ENCODE measurements at regions not wholly inside any gene's neighbourhood (a gene's known extent, or its start where the extent isn't known, plus 50 kb on each side); places are given as distances from the start of the nearest gene placed in this dataset.

- H3K9me1 ChIP-seq (ENCODE audit: insufficient read depth, low read length) = no peaks in the 10 kb centered on the region
- no peak for TF ChIP-seq SMC3 (IDR thresholded peaks at IDR 0.05; ENCODE audit: low read depth, low read length)
- TF ChIP-seq FOS (IDR thresholded peaks at IDR 0.05; ENCODE audit: low read depth, low read length) = no peak
- no peak for TF ChIP-seq MXI1 (IDR thresholded peaks at IDR 0.05; ENCODE audit: borderline replicate concordance, low read depth, low read length)
- no peak for TF ChIP-seq RFX5 (IDR thresholded peaks at IDR 0.05; ENCODE audit: low read depth, low read length)
- no peak for TF ChIP-seq MAFK (IDR thresholded peaks at IDR 0.05; ENCODE audit: low read depth, low read length)
- no peak for TF ChIP-seq RCOR1 (IDR thresholded peaks at IDR 0.05; ENCODE audit: insufficient replicate concordance, low read length)
- TF ChIP-seq RAD21 (IDR thresholded peaks at IDR 0.05; ENCODE audit: low read length) = no peak
- no peak for TF ChIP-seq ELK1 (IDR thresholded peaks at IDR 0.05; ENCODE audit: borderline replicate concordance, low read depth, low read length)
- TF ChIP-seq USF2 (IDR thresholded peaks at IDR 0.05; ENCODE audit: low read depth, low read length) = no peak
- TF ChIP-seq POLR2A (IDR thresholded peaks at IDR 0.05; ENCODE audit: low read depth, low read length) = no peak
- no peak for TF ChIP-seq NFE2L2 (IDR thresholded peaks at IDR 0.05; ENCODE audit: low read depth, low read length)
- ChIA-PET POLR2A (ENCODE audit: unreplicated experiment) (no interaction called here), CTCF (no interaction called here)
- DNase-seq (no peak), ATAC-seq (ENCODE audit: low read depth) (no peak)
- no CpG with 5 or more reads among the region's 1 CpG for WGBS, 2 experiments (ENCODE audit: extremely low coverage in 2 of 2, insufficient read length in 1 of 2)
- dilution Hi-C loops (cut with HindIII; ENCODE audit: low sequenced_read_pairs, unreplicated experiment) (no loop called here), in situ Hi-C loops (cut with MboI; ENCODE audit: low sequenced_read_pairs) (no loop called here), intact Hi-C loops (cut with micrococcal nuclease) (no loop called here)
- no peak overlapping the region for H2BK15ac ChIP-seq (ENCODE audit: low read depth, low read length)
- no peak overlapping the region for H2BK120ac ChIP-seq (ENCODE audit: low read depth, low read length)
- H2AK5ac ChIP-seq (ENCODE audit: low read depth, low read length) = no peak overlapping the region
- H3K9me3 ChIP-seq (ENCODE audit: control insufficient read depth, insufficient read depth, low read length) = no peaks in the 10 kb centered on the region
- H4K8ac ChIP-seq (ENCODE audit: low read depth in 2 of 2, low read length in 2 of 2) = no peak overlapping the region
- H3K14ac ChIP-seq (replicated peaks; ENCODE audit: low read depth, low read length) = no peak overlapping the region
- H3K9ac ChIP-seq (ENCODE audit: low read depth, low read length) = no peak overlapping the region
- no peak overlapping the region for H3K4me2 ChIP-seq (ENCODE audit: low read depth, low read length)
- H4K20me1 ChIP-seq (ENCODE audit: insufficient read depth, low read length) = no peaks in the 10 kb centered on the region
- no peak overlapping the region for H3K56ac ChIP-seq (ENCODE audit: extremely low read depth, insufficient read depth, low read length)
- no peak overlapping the region for H2BK20ac ChIP-seq (ENCODE audit: low read depth, low read length)
- no peak overlapping the region for H3K18ac ChIP-seq (ENCODE audit: low read depth, low read length)
- no peaks in the 10 kb centered on the region for H3K79me1 ChIP-seq (ENCODE audit: low read depth in 1 of 2, low read length in 2 of 2)
- no peak overlapping the region for H4K91ac ChIP-seq (ENCODE audit: insufficient read depth, low read depth, low read length)
- no TSS peak for BruUV-seq (replicated peaks)
- H3K4me3 ChIP-seq (ENCODE audit: insufficient read depth, low read depth, low read length) = no peak overlapping the region
- no peaks in the 10 kb centered on the region for H3K4me1 ChIP-seq (ENCODE audit: control insufficient read depth, insufficient read depth, low read length)
- no peak overlapping the region for H3K27ac ChIP-seq (ENCODE audit: insufficient read depth, low read length)
- no peak overlapping the region for H4K5ac ChIP-seq (ENCODE audit: low read depth, low read length)
- no peaks in the 10 kb centered on the region for H3K27me3 ChIP-seq (ENCODE audit: control insufficient read depth, insufficient read depth, low read length)
- no peak overlapping the region for H3K4ac ChIP-seq (ENCODE audit: low read depth, low read length)
- H2AFZ ChIP-seq (replicated peaks; ENCODE audit: low read length, poor library complexity) = no peak overlapping the region
- H2AK9ac ChIP-seq (replicated peaks; ENCODE audit: low read depth, low read length, poor library complexity) = no peak overlapping the region
- H2BK5ac ChIP-seq (ENCODE audit: low read depth, low read length, poor library complexity, severe bottlenecking) = no peak overlapping the region
- no peak overlapping the region for H3K23ac ChIP-seq (ENCODE audit: low read depth, low read length)
- H3K36me3 ChIP-seq (ENCODE audit: control insufficient read depth, insufficient read depth, low read length) = no peaks in the 10 kb centered on the region
These were observed 1231.9 kb upstream of the C9orf72 start for GRCh38 chr9:28805197-28805596.
